Upper lobe of right lung (tissue), 1 donor: ENCODE measurements at regions not wholly inside any gene's neighbourhood (a gene's known extent, or its start where the extent isn't known, plus 50 kb on each side); places are given as distances from the start of the nearest gene placed in this dataset.

Experiments used
- ATAC-seq: fragments of 200-7000 bp; cut with Tn5 transposase; one replicate; pipeline ENCODE4 v1.9.1; 2020; ENCODE audit warnings: mild to moderate bottlenecking, moderate library complexity
- DNase-seq: peaks from one replicate; pipeline ENCODE4 v3.0.0-alpha.2; 2020
- H3K27ac ChIP-seq: fragments of 200-600 bp; one replicate; pipeline ENCODE4 v1.8.0; 2022
- H3K27me3 ChIP-seq: fragments of 200-600 bp; one replicate; pipeline ENCODE4 v1.8.0; 2022; ENCODE audit warnings: mild to moderate bottlenecking
- H3K36me3 ChIP-seq: fragments of 200-600 bp; one replicate; pipeline ENCODE4 v1.8.0; 2022
- H3K4me1 ChIP-seq: fragments of 200-600 bp; one replicate; pipeline ENCODE4 v1.8.0; 2022
- H3K4me3 ChIP-seq: fragments of 200-600 bp; one replicate; pipeline ENCODE4 v1.8.0; 2022; ENCODE audit warnings: mild to moderate bottlenecking
- H3K9me3 ChIP-seq: fragments of 200-600 bp; one replicate; pipeline ENCODE4 v1.8.0; 2022
- intact Hi-C: fragments of 100-400 bp; cut with DNase I; formaldehyde crosslinking; loops from one replicate; pipeline ENCODE4 v1.11.0; 2022
- TF ChIP-seq, protein P1 (sequence below): fragments of 200-600 bp; IDR thresholded peaks from one replicate; pipeline ENCODE4 v1.8.0; 2022; ENCODE audit warnings: antibody characterized with exemption
- donor health status: DM: no; HTN: yes; CAD: no; lungs with severe emphysema.

DNA sequence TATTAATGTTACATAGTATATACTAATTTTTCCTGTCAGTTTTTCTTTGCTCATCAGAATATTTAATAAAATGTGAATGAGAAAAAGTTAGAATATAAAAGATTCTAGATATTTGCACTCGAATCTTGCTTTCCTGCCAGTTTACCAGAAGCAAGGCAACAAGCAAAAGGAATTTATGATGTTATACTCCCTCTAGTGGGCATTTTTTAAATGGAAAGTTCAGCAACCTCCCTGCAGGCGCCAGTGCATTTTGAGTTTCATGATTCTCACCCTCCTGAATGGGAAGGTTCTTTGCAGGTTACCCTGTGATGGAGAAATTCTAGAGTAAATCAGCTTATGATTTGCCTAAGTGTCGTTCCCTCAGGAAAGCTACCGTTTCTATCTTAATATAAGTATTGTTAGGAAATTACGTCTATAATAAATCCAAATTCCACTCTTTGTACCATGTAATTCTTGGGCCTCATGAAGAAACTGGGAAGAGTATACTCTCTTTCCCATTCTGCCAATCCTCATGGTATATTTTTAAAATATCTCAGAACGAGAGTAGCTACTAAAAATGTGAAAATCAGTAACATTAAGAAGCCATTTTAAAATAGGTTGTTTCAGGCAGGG lies 350.0 kb downstream of the CRPPA start:
- no peaks in the 10 kb centered on the region for H3K9me3 ChIP-seq
- no peak overlapping the region for H3K27ac ChIP-seq
- DNase-seq (no peak), ATAC-seq (peak; percentile 78)
- H3K4me1 ChIP-seq = peaks cover 14% of the 10 kb centered on the region
- no peaks in the 10 kb centered on the region for H3K36me3 ChIP-seq
- no peaks in the 10 kb centered on the region for H3K27me3 ChIP-seq
- TF ChIP-seq, protein P1, sequence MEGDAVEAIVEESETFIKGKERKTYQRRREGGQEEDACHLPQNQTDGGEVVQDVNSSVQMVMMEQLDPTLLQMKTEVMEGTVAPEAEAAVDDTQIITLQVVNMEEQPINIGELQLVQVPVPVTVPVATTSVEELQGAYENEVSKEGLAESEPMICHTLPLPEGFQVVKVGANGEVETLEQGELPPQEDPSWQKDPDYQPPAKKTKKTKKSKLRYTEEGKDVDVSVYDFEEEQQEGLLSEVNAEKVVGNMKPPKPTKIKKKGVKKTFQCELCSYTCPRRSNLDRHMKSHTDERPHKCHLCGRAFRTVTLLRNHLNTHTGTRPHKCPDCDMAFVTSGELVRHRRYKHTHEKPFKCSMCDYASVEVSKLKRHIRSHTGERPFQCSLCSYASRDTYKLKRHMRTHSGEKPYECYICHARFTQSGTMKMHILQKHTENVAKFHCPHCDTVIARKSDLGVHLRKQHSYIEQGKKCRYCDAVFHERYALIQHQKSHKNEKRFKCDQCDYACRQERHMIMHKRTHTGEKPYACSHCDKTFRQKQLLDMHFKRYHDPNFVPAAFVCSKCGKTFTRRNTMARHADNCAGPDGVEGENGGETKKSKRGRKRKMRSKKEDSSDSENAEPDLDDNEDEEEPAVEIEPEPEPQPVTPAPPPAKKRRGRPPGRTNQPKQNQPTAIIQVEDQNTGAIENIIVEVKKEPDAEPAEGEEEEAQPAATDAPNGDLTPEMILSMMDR = peak; percentile 80
- intact Hi-C loops = loop anchor here (10.0 kb wide), 1 partner anchor 493 kb away; no protein-coding TSS in a partner anchor
- H3K4me3 ChIP-seq = no peak overlapping the region

DNA sequence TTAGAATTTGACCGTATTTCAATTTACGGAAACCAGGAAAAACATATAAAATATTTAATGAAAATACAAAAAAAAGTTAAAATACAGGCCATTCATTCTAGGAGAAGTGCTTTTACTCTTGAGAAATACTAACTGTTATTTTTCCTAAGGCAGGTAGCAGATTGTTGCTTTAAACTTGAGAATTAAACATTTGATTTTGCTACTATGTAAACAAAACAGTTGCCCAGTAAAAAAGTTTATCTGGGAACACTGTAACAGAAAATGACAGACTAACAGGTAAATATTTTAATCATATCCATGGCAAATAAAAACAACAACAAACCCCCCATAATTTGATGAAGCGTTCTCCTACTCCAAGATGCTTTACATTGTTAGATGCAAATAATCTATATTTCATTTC lies 350.5 kb downstream of the CRPPA start:
- H3K27me3 ChIP-seq = no peaks in the 10 kb centered on the region
- H3K9me3 ChIP-seq = no peaks in the 10 kb centered on the region
- ATAC-seq (no peak), DNase-seq (no peak)
- H3K4me3 ChIP-seq = no peak overlapping the region
- peaks cover 14% of the 10 kb centered on the region for H3K4me1 ChIP-seq
- no peaks in the 10 kb centered on the region for H3K36me3 ChIP-seq
- intact Hi-C loops = loop anchor here (10.0 kb wide), 1 partner anchor 494 kb away; no protein-coding TSS in a partner anchor
- no peak overlapping the region for H3K27ac ChIP-seq
- TF ChIP-seq, protein P1 = no peak

DNA sequence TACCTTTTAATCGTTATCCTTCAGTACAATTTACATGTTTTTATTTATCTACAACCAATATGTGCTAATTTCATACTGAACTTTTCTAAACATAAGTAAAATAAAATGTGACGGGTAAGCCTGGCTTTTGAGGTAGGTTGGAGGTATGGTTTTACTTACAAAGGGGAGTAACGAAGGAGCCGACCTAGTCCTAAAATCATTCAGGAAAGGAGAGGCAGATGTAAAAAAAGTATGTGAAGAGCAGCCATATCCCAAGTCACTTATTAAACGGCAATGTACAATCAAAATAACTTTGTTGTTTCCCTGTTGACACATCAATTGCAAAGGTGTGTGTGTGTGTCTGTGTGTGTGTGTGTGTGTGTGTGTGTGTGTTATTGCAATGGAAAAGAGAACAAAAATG lies 351.3 kb downstream of the CRPPA start:
- Histone ChIP-seq H3K36me3 (no peaks in the 10 kb centered on the region), H3K4me3 (no peak overlapping the region), H3K27ac (no peak overlapping the region), H3K27me3 (no peaks in the 10 kb centered on the region), H3K4me1 (peaks cover 14% of the 10 kb centered on the region), H3K9me3 (no peaks in the 10 kb centered on the region)
- TF ChIP-seq, protein P1 = no peak
- ATAC-seq (no peak), DNase-seq (no peak)
- intact Hi-C loops = loop anchor here (10.0 kb wide), 1 partner anchor 495 kb away; no protein-coding TSS in a partner anchor

DNA sequence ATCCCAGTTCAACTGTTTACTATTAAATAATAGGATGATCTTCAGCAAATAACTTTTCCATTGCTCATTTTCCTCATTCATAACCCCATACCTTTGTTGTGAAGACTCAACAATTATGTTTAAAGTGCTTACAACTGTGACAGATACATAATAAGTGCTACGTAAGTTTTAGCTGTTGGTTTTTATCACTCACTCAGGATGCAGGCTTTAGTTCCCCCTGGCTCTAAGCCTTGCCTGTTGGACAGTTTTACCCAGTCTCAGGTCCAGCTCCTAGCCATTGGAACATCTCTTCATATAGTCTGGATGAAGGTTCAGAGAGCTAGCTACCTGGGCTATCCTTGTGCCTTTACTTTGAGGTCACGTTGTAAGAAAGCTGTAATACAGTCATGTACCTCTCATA lies 353.2 kb downstream of the CRPPA start:
- intact Hi-C loops = no loop called here
- peak overlapping the region; percentile 19 for H3K27ac ChIP-seq

DNA sequence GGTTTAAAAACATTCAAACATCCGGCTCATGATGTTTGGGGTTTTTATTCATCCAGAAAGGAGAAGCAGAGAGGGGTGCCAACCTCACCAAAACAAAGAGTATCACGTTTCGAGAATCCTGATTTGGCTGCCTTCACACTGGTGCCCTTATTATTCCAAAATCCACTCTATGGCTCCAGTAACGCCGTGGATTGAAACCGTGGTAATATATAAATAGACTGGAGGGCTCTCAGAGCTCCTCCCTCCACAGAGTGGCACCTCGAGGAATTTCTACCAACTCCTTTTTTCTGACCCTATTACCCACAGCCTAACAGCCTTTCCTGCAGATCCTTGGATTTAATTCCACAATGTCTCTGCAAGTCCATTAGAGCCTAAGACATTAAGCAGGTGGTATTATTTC lies 353.6 kb downstream of the CRPPA start:
- peaks cover 20% of the 10 kb centered on the region for H3K4me1 ChIP-seq
- ATAC-seq (peak; percentile 53), DNase-seq (no peak)
- peak overlapping the region; percentile 19 for H3K27ac ChIP-seq
- H3K36me3 ChIP-seq = no peaks in the 10 kb centered on the region
- no peaks in the 10 kb centered on the region for H3K9me3 ChIP-seq
- TF ChIP-seq, protein P1 = no peak
- intact Hi-C loops = no loop called here
- no peak overlapping the region for H3K4me3 ChIP-seq
- no peaks in the 10 kb centered on the region for H3K27me3 ChIP-seq

More for the DNA sequence above, 353.2 kb downstream of the CRPPA start:
- H3K36me3 ChIP-seq = no peaks in the 10 kb centered on the region
- no peaks in the 10 kb centered on the region for H3K9me3 ChIP-seq
- TF ChIP-seq, protein P1 = no peak
- H3K4me1 ChIP-seq = peaks cover 17% of the 10 kb centered on the region
- ATAC-seq = no peak
- no peak for DNase-seq
- no peaks in the 10 kb centered on the region for H3K27me3 ChIP-seq
- H3K4me3 ChIP-seq = no peak overlapping the region
